ENCODE measurements at regions not wholly inside any gene's neighbourhood (a gene's known extent, or its start where the extent isn't known, plus 50 kb on each side); places are given as distances from the start of the nearest gene placed in this dataset.

DNA sequence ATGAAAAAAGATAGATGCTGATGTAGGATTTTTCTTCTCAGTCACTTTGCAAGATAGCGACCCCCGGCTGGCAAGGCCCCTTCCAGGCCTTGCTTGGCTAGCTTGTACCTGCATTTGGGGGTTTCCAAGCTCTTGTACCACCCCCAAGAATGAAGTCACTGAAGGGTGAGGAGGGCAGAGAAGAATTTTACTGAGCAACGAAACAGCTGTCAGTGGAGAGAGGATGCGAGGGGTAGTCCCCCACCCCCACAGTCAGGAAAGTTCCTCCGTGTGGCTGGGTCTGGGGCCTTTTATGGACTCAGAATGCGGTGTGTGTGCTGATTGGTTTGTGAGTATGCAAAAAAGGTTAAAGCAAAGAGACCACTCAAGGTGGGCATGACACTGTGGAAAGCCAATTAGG lies 382.0 kb downstream of the GPD2 start:
- H3K27me3 ChIP-seq: no peaks in the 10 kb centered on the region
- H3K36me3 ChIP-seq: no peaks in the 10 kb centered on the region
- DNase-seq: no peak
- H3K4me3 ChIP-seq: no peak overlapping the region
- H3K4me1 ChIP-seq: 0 out of 2 replicates have a peak, but pooled peaks cover 2% of the 10 kb centered on the region
- H3K27ac ChIP-seq: no peak overlapping the region
- H3K9me3 ChIP-seq (replicated peaks): no peaks in the 10 kb centered on the region; the same call in 1 of the 2 replicates

GRCh38 chr2:156818944-156819343 lies 382.8 kb downstream of the GPD2 start:
- peak overlapping the region; percentile 10; the same call in 1 of the 2 replicates for H3K27ac ChIP-seq
- H3K4me3 ChIP-seq: peak overlapping the region; percentile 18; the same call in 1 of the 2 replicates
- H3K9me3 ChIP-seq (replicated peaks): no peaks in the 10 kb centered on the region; the same call in 1 of the 2 replicates
- H3K27me3 ChIP-seq: no peaks in the 10 kb centered on the region
- H3K4me1 ChIP-seq: 0 out of 2 replicates have a peak, but pooled peaks cover 2% of the 10 kb centered on the region
- DNase-seq: peak; percentile 4 to 63
- H3K36me3 ChIP-seq: no peaks in the 10 kb centered on the region

DNA sequence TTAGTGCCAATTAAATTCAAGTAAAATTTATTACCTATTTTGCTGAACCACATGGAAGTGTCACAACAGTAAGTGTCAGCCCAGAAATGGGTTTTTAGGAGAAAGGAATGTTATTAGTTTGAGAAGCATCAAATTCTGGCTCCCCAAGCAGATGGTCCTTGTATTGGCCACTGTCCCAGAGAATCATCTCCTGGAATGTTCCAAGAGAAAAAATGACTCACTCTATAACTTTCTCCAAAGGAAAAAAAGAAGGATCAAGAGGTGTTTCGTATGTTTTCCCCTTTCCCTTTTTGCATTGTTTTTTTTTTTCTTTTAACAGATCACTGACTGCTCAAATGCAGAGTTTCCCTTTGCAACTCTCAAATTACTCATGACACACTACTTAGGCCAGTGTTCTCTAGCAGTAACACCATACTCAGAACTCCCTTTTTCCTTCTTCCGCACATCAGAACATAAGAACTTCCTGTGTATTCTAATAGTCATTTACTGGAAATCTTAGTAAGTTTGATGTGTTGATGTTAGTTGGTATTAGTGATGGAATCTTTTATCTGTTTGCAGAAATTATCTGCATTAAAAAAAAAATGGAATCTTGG lies 390.3 kb downstream of the GPD2 start:
- no peak for DNase-seq
- Histone ChIP-seq H3K27me3 (no peaks in the 10 kb centered on the region), H3K9me3 (replicated peaks) (no peaks in the 10 kb centered on the region), H3K27ac (no peak overlapping the region), H3K4me3 (no peak overlapping the region), H3K36me3 (no peaks in the 10 kb centered on the region), H3K4me1 (no peaks in the 10 kb centered on the region)

DNA sequence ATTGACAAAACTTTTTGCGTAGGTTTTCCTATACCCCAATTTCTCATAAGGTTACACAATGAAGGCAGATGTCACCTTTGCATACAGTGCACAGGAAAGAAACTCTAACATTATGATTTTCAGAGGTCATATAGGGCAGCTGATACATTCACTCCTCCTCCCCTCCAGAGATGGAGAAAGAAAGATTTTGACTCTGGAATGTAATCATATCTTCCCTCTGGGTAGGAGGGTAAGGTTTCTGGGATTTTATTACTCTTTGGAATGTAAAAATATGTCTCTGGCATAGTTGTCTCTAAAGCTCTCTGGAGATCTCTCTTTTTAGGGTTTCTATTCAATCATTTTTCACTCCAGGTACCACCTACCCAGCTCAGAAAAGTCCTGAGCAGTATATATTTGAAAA lies 398.3 kb downstream of the GPD2 start:
- Histone ChIP-seq H3K36me3 (no peaks in the 10 kb centered on the region), H3K4me3 (no peak overlapping the region), H3K27me3 (no peaks in the 10 kb centered on the region), H3K9me3 (replicated peaks) (no peaks in the 10 kb centered on the region), H3K4me1 (no peaks in the 10 kb centered on the region), H3K27ac (no peak overlapping the region)
- DNase-seq: no peak

DNA sequence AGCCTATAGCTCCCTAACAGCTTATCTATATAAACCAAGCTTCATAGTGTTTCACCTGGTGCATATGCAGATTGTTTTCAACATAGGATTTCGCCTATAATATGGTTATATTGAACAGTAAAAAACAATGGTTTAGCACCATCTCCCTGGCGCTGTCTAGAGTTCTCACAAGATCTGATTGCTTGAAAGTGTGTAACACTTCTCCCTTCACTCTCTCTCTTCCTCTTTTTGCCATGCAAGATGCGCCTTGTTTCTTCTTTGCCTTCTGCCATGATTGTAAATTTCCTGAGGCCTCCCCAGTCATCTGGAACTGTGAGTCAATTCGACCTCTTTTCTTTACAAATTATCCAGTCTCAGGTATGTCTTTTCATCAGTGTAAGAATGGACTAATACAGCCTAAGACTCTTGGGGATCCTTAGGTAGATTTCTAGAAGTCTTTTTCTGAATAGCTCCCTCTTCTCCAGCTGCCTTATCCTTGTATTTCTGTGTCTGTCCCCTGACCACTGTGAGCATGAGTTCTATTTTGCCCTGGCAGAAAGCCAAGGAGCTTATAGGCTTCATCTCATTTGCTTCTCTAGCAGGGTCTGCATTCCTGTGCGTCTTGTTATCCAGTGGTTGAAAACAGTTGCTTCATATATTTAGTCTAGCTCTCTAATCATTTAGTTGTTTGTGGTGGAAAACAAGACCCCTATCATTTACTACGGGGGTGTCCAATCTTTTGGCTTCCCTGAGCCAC lies 401.6 kb downstream of the GPD2 start:
- Histone ChIP-seq H3K27ac (no peak overlapping the region), H3K9me3 (replicated peaks) (no peaks in the 10 kb centered on the region), H3K4me3 (no peak overlapping the region), H3K27me3 (no peaks in the 10 kb centered on the region), H3K4me1 (no peaks in the 10 kb centered on the region), H3K36me3 (no peaks in the 10 kb centered on the region)
- DNase-seq: peak; percentile 42 to 71

DNA sequence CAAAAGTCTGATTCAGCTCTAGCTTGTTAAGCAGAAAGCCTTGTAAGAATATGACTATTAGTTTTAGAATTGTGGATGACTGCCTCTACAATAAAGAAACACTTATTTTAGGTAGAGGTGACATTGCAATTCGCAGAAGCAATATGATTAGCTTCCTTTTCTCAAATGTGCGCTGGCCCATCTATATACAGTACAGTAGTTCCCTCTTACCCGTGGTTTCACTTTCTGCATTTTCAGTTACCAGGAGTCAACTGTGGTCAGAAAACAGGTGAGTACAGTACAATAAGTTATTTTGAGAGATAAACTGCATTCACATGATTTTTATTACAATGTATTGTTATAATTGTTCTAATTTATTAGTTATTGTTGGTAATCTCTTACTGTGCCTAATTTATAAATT lies 405.1 kb downstream of the GPD2 start:
- no peak for DNase-seq
- no peaks in the 10 kb centered on the region for H3K27me3 ChIP-seq
- no peaks in the 10 kb centered on the region for H3K36me3 ChIP-seq
- no peaks in the 10 kb centered on the region for H3K9me3 ChIP-seq (replicated peaks)
- H3K27ac ChIP-seq: no peak overlapping the region
- no peak overlapping the region for H3K4me3 ChIP-seq
- H3K4me1 ChIP-seq: no peaks in the 10 kb centered on the region

- Histone ChIP-seq H3K4me3 (no peak overlapping the region), H3K27me3 (no peaks in the 10 kb centered on the region), H3K36me3 (no peaks in the 10 kb centered on the region), H3K9me3 (replicated peaks) (no peaks in the 10 kb centered on the region), H3K27ac (no peak overlapping the region), H3K4me1 (no peaks in the 10 kb centered on the region)
- no peak for DNase-seq
Measured at GRCh38 chr2:156845806-156846558, 409.8 kb downstream of the GPD2 start.

DNA sequence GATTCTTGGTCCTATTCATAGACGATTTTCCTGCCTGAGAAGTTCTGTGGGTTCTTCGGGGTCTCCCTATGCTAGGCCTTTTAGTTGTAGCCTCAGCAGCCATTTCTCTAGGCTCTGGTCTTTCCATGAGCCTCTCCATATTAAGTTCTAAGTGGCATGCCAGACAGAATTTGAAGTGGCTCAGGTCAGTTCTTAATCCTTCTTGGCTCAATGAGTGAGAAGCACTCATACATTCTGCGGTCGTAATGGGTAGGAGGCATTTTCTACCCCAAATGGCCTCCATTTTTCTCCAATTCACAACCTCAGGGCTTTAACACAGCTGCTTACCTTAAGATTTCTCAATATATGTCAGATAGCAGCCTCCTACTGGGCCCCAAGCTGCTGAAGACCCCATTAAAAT lies 405.3 kb upstream of the GALNT5 start:
- no peaks in the 10 kb centered on the region for H3K27me3 ChIP-seq

DNA sequence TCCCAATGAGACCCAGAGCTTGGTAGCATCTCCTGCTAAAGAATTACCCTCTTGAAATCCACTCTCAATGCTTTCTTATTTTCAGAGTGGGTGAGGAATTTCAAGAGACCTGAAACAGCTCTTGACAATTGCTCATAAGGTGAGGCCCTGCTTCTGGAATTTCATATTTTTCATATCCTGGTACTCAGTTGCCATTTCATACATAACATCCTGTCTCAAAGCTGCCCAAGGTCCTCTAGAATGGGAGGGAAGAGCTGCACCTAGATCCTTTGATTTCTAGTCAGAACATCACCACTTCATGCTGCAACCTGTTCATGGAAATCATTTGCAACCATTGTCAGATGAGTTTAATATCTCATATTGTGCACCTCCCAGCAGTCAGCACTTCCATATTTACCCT lies 404.8 kb upstream of the GALNT5 start:
- no peak overlapping the region for H3K4me3 ChIP-seq
- H3K27ac ChIP-seq: no peak overlapping the region
- H3K27me3 ChIP-seq: no peaks in the 10 kb centered on the region
- no peaks in the 10 kb centered on the region for H3K9me3 ChIP-seq (replicated peaks)
- DNase-seq: no peak
- H3K36me3 ChIP-seq: no peaks in the 10 kb centered on the region
- H3K4me1 ChIP-seq: no peaks in the 10 kb centered on the region

More for the DNA sequence above, 405.3 kb upstream of the GALNT5 start:
- H3K9me3 ChIP-seq (replicated peaks): no peaks in the 10 kb centered on the region
- no peak overlapping the region for H3K4me3 ChIP-seq
- DNase-seq: no peak
- no peaks in the 10 kb centered on the region for H3K36me3 ChIP-seq
- no peaks in the 10 kb centered on the region for H3K4me1 ChIP-seq
- no peak overlapping the region for H3K27ac ChIP-seq

GRCh38 chr2:156864325-156864724 lies 393.2 kb upstream of the GALNT5 start:
- H3K4me3 ChIP-seq: no peak overlapping the region
- no peaks in the 10 kb centered on the region for H3K36me3 ChIP-seq
- no peak for DNase-seq
- no peaks in the 10 kb centered on the region for H3K9me3 ChIP-seq (replicated peaks)
- H3K27ac ChIP-seq: no peak overlapping the region
- H3K27me3 ChIP-seq: no peaks in the 10 kb centered on the region
- no peaks in the 10 kb centered on the region for H3K4me1 ChIP-seq

- no peaks in the 10 kb centered on the region for H3K9me3 ChIP-seq (replicated peaks)
- H3K4me1 ChIP-seq: no peaks in the 10 kb centered on the region
- H3K36me3 ChIP-seq: no peaks in the 10 kb centered on the region
- DNase-seq: no peak
- H3K4me3 ChIP-seq: no peak overlapping the region
- no peaks in the 10 kb centered on the region for H3K27me3 ChIP-seq
- no peak overlapping the region for H3K27ac ChIP-seq
Measured at GRCh38 chr2:156864753-156865152, 392.8 kb upstream of the GALNT5 start.

DNA sequence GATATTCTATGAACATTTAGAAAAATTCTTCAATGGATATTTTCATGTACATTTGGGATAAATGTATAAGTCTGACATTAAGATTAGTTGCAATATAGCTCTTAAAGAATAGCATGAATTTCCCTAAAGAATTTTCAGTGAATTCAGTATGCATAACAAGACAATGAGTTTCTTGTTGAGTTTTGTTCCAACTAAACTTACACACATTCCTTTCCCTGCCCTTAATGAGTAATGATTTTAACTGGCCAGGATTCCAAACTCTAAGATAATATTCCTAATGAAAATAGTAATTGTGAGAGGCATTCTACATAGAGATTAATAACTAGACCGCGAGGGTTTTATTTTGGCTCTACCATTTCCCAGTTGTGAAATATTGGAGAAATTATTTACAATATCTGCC lies 390.3 kb upstream of the GALNT5 start:
- Histone ChIP-seq H3K4me3 (no peak overlapping the region), H3K9me3 (replicated peaks) (no peaks in the 10 kb centered on the region), H3K27ac (no peak overlapping the region), H3K27me3 (no peaks in the 10 kb centered on the region), H3K4me1 (no peaks in the 10 kb centered on the region), H3K36me3 (no peaks in the 10 kb centered on the region)
- DNase-seq: no peak

- no peaks in the 10 kb centered on the region for H3K4me1 ChIP-seq
- no peaks in the 10 kb centered on the region for H3K9me3 ChIP-seq (replicated peaks)
- no peaks in the 10 kb centered on the region for H3K27me3 ChIP-seq
- H3K4me3 ChIP-seq: no peak overlapping the region
- no peaks in the 10 kb centered on the region for H3K36me3 ChIP-seq
- H3K27ac ChIP-seq: no peak overlapping the region
- DNase-seq: no peak
Measured at GRCh38 chr2:156874707-156875106, 382.8 kb upstream of the GALNT5 start.

DNA sequence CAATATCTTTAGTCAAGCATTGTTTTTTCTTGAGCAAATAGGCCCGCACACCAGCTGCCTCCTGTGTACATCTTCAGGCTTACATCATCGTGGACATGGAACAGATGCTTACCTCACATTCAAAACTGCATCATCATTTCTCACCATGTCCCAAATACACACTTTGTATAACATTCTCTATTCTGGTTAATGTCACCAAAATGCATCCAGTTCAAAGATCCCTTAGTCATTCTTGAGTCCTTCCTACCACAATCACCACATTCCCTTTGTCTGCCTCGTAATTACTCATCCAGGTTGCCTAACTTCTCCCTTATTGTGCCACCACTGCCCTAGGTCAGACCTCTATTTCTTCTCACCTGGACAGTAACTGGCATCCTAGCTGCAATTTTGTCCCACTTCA lies 373.7 kb upstream of the GALNT5 start:
- H3K27me3 ChIP-seq: no peaks in the 10 kb centered on the region
- H3K27ac ChIP-seq: no peak overlapping the region
- H3K4me1 ChIP-seq: no peaks in the 10 kb centered on the region
- no peaks in the 10 kb centered on the region for H3K36me3 ChIP-seq
- H3K4me3 ChIP-seq: no peak overlapping the region
- no peak for DNase-seq
- H3K9me3 ChIP-seq (replicated peaks): no peaks in the 10 kb centered on the region

DNA sequence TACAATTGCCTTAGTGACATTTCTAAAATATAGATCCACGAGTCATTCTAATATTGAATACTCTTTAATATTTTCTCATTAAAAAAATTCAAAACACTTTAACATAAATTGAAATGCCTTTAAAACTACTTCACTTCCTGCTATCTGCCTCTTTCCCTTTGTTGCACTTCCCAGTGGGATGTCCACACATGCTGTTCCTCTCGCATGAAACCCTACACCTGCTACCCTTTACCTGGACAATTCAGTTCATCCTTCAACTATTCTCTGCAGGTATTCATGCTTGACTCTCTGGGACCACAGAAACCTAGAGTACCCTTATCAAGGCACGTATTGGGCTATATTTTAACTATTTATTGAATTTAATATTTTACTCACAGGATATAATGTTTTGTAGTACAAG lies 373.3 kb upstream of the GALNT5 start:
- no peak for DNase-seq
- Histone ChIP-seq H3K36me3 (no peaks in the 10 kb centered on the region), H3K27me3 (no peaks in the 10 kb centered on the region), H3K4me3 (no peak overlapping the region), H3K27ac (no peak overlapping the region), H3K4me1 (no peaks in the 10 kb centered on the region), H3K9me3 (replicated peaks) (no peaks in the 10 kb centered on the region)

Data from SJCRH30 (cell line).